CD4-positive, CD25-positive, alpha-beta regulatory T cell (primary cell): ENCODE measurements at regions not wholly inside any gene's neighbourhood (a gene's known extent, or its start where the extent isn't known, plus 50 kb on each side); places are given as distances from the start of the nearest gene placed in this dataset.
A peak's percentile ranks its signal among the peaks of the same experiment; 100 is the strongest.

ENCODE experiments used
- ATAC-seq, 2 donors: fragments of 150-1000 bp; cut with Tn5 transposase; one replicate each; pipeline ENCODE4 v1.10.0; 2021; ENCODE audit warnings: low read depth in 2 of 2, moderate number of reproducible peaks in 2 of 2, moderate library complexity in 1 of 2
- DNase-seq, 3 donors: peaks; one replicate each; pipeline versions ENCODE4 v3.0.0 to v3.0.0-alpha.2; 2012 to 2022; ENCODE audit warnings: mixed read lengths in 1 of 3
- H3K27ac ChIP-seq: one replicate; pipeline ENCODE4 v1.7.0; 2013; ENCODE audit warnings: mild to moderate bottlenecking, low read length; ENCODE audit not compliant: insufficient read depth, poor library complexity, severe bottlenecking
- H3K27me3 ChIP-seq: one replicate; pipeline ENCODE4 v1.7.0; 2013; ENCODE audit warnings: low read length; ENCODE audit not compliant: control insufficient read depth, insufficient read depth
- H3K36me3 ChIP-seq: one replicate; pipeline ENCODE4 v1.7.0; 2013; ENCODE audit warnings: mild to moderate bottlenecking, low read length, moderate library complexity; ENCODE audit not compliant: control insufficient read depth, insufficient read depth
- H3K4me1 ChIP-seq: 2 replicates; pipeline ENCODE4 v1.7.0; 2013; ENCODE audit warnings: mild to moderate bottlenecking, low read length; ENCODE audit not compliant: insufficient read depth, control insufficient read depth, poor library complexity, severe bottlenecking
- H3K4me3 ChIP-seq: one replicate; pipeline ENCODE4 v1.7.0; 2013; ENCODE audit warnings: low read depth, mild to moderate bottlenecking, low read length, moderate library complexity
- H3K9me3 ChIP-seq, 2 experiments: 1 replicate in 1 of 2; 2 replicates in 1 of 2; pipeline ENCODE4 v1.7.0; 2013; ENCODE audit warnings: low read length in 2 of 2, mild to moderate bottlenecking in 1 of 2, moderate library complexity in 1 of 2; ENCODE audit not compliant: control insufficient read depth in 2 of 2
- H3K27ac Mint-ChIP-seq, 3 donors: one replicate each; pipeline ENCODE4 v1.8.0; 2020 to 2022; ENCODE audit warnings: mild to moderate bottlenecking in 3 of 3, mixed read lengths in 3 of 3, moderate library complexity in 2 of 3
- H3K27me3 Mint-ChIP-seq: one replicate; pipeline ENCODE4 v1.8.0; 2022; ENCODE audit warnings: mild to moderate bottlenecking, mixed read lengths
- H3K36me3 Mint-ChIP-seq: one replicate; pipeline ENCODE4 v1.8.0; 2020; ENCODE audit warnings: mixed read lengths
- H3K4me1 Mint-ChIP-seq, 4 donors: one replicate each; pipeline ENCODE4 v1.8.0; 2020 to 2022; ENCODE audit warnings: mixed read lengths in 4 of 4, mild to moderate bottlenecking in 1 of 4
- H3K4me3 Mint-ChIP-seq, 4 donors: one replicate each; pipeline ENCODE4 v1.8.0; 2020 to 2022; ENCODE audit warnings: mild to moderate bottlenecking in 4 of 4, mixed read lengths in 4 of 4, moderate library complexity in 3 of 4
- H3K9me3 Mint-ChIP-seq, 7 donors: one replicate each; pipeline ENCODE4 v1.8.0; 2020 to 2022; ENCODE audit warnings: mixed read lengths in 7 of 7, mild to moderate bottlenecking in 3 of 7, moderate library complexity in 2 of 7

GRCh38 chr2:168300460-168300859 is 53.1 kb upstream of the STK39 start:
- no peak overlapping the region for H3K4me3 ChIP-seq
- Mint-ChIP-seq H3K4me3 (no peak overlapping the region), H3K27ac (no peak overlapping the region), H3K27me3 (peaks cover 34% of the 10 kb centered on the region), H3K9me3 (peaks cover 0 to 4% (median 1%) of the 10 kb centered on the region in 7 donors), H3K36me3 (no peaks in the 10 kb centered on the region), H3K4me1 (no peaks in the 10 kb centered on the region)
- peaks cover 4% of the 10 kb centered on the region for H3K27me3 ChIP-seq
- no peak for DNase-seq
- no peaks in the 10 kb centered on the region for H3K9me3 ChIP-seq
- no peak for ATAC-seq
- H3K27ac ChIP-seq, result no peak overlapping the region
- H3K4me1 ChIP-seq, result no peaks in the 10 kb centered on the region
- no peaks in the 10 kb centered on the region for H3K36me3 ChIP-seq

- DNase-seq (no peak), ATAC-seq (no peak)
- H3K4me3 ChIP-seq, result no peak overlapping the region
- peaks cover 41% of the 10 kb centered on the region for H3K27me3 Mint-ChIP-seq
- H3K9me3 ChIP-seq, result peaks cover 4 to 6% of the 10 kb centered on the region in 2 experiments
- H3K27ac ChIP-seq, result no peak overlapping the region
- H3K4me1 ChIP-seq, result no peaks in the 10 kb centered on the region
- no peak overlapping the region for H3K4me3 Mint-ChIP-seq
- no peaks in the 10 kb centered on the region for H3K36me3 ChIP-seq
- no peaks in the 10 kb centered on the region for H3K4me1 Mint-ChIP-seq
- H3K9me3 Mint-ChIP-seq, result peaks cover 2 to 28% (median 11%) of the 10 kb centered on the region in 7 donors
- no peak overlapping the region for H3K27ac Mint-ChIP-seq
- H3K27me3 ChIP-seq, result peaks cover 2% of the 10 kb centered on the region
- H3K36me3 Mint-ChIP-seq, result no peaks in the 10 kb centered on the region
Observed at GRCh38 chr2:168304024-168304681, 56.8 kb upstream of the STK39 start.

- H3K27me3 ChIP-seq, result no peaks in the 10 kb centered on the region
- H3K27me3 Mint-ChIP-seq, result peaks cover 34% of the 10 kb centered on the region
- ATAC-seq (no peak), DNase-seq (no peak)
- H3K4me3 Mint-ChIP-seq, result no peak overlapping the region
- H3K9me3 ChIP-seq, result peaks cover 4 to 6% of the 10 kb centered on the region in 2 experiments
- peaks cover 2 to 30% (median 13%) of the 10 kb centered on the region in 7 donors for H3K9me3 Mint-ChIP-seq
- H3K4me1 Mint-ChIP-seq, result no peaks in the 10 kb centered on the region
- no peaks in the 10 kb centered on the region for H3K36me3 ChIP-seq
- H3K4me1 ChIP-seq, result no peaks in the 10 kb centered on the region
- no peak overlapping the region for H3K4me3 ChIP-seq
- no peak overlapping the region for H3K27ac ChIP-seq
- H3K27ac Mint-ChIP-seq, result no peak overlapping the region
- no peaks in the 10 kb centered on the region for H3K36me3 Mint-ChIP-seq
Observed at GRCh38 chr2:168307379-168307778, 60.0 kb upstream of the STK39 start.

GRCh38 chr2:168310580-168310979 is 63.2 kb upstream of the STK39 start:
- no peaks in the 10 kb centered on the region for H3K36me3 ChIP-seq
- no peak overlapping the region for H3K27ac ChIP-seq
- Mint-ChIP-seq H3K27ac (no peak overlapping the region), H3K9me3 (peaks cover 2 to 28% (median 13%) of the 10 kb centered on the region in 7 donors), H3K27me3 (peaks cover 25% of the 10 kb centered on the region), H3K4me3 (no peak overlapping the region), H3K36me3 (no peaks in the 10 kb centered on the region), H3K4me1 (no peaks in the 10 kb centered on the region)
- H3K4me3 ChIP-seq, result no peak overlapping the region
- no peak for DNase-seq
- H3K27me3 ChIP-seq, result peaks cover 2% of the 10 kb centered on the region
- no peaks in the 10 kb centered on the region for H3K4me1 ChIP-seq
- no peak for ATAC-seq
- H3K9me3 ChIP-seq, result peaks cover 6 to 7% of the 10 kb centered on the region in 2 experiments

- Histone ChIP-seq H3K27ac (no peak overlapping the region), H3K27me3 (peaks cover 2% of the 10 kb centered on the region), H3K4me3 (no peak overlapping the region), H3K4me1 (no peaks in the 10 kb centered on the region), H3K9me3 (peaks cover 6 to 7% of the 10 kb centered on the region in 2 experiments), H3K36me3 (no peaks in the 10 kb centered on the region)
- no peak for ATAC-seq
- Mint-ChIP-seq H3K9me3 (peaks cover 0 to 20% (median 13%) of the 10 kb centered on the region in 7 donors), H3K27ac (no peak overlapping the region), H3K4me1 (no peaks in the 10 kb centered on the region), H3K36me3 (no peaks in the 10 kb centered on the region), H3K27me3 (peaks cover 17% of the 10 kb centered on the region), H3K4me3 (no peak overlapping the region)
- no peak for DNase-seq
Observed at GRCh38 chr2:168311261-168311910, 64.0 kb upstream of the STK39 start.

GRCh38 chr2:168312036-168312822 is 64.8 kb upstream of the STK39 start:
- H3K4me3 Mint-ChIP-seq, result no peak overlapping the region
- Histone ChIP-seq H3K4me1 (no peaks in the 10 kb centered on the region), H3K9me3 (peaks cover 4 to 7% of the 10 kb centered on the region in 2 experiments), H3K4me3 (no peak overlapping the region), H3K27ac (no peak overlapping the region), H3K36me3 (no peaks in the 10 kb centered on the region), H3K27me3 (peaks cover 2% of the 10 kb centered on the region)
- H3K4me1 Mint-ChIP-seq, result no peaks in the 10 kb centered on the region
- H3K36me3 Mint-ChIP-seq, result no peaks in the 10 kb centered on the region
- ATAC-seq, result no peak
- H3K27ac Mint-ChIP-seq, result no peak overlapping the region
- peaks cover 0 to 14% (median 9%) of the 10 kb centered on the region in 7 donors for H3K9me3 Mint-ChIP-seq
- peaks cover 15% of the 10 kb centered on the region for H3K27me3 Mint-ChIP-seq
- DNase-seq, result no peak

GRCh38 chr2:168314236-168314635 is 66.8 kb upstream of the STK39 start:
- Histone ChIP-seq H3K27me3 (peaks cover 2% of the 10 kb centered on the region), H3K4me3 (no peak overlapping the region), H3K4me1 (no peaks in the 10 kb centered on the region), H3K9me3 (peaks cover 0 to 2% of the 10 kb centered on the region in 2 experiments), H3K36me3 (no peaks in the 10 kb centered on the region), H3K27ac (no peak overlapping the region)
- Mint-ChIP-seq H3K27ac (no peak overlapping the region), H3K36me3 (no peaks in the 10 kb centered on the region), H3K9me3 (peaks cover 0 to 4% (median 1%) of the 10 kb centered on the region in 7 donors), H3K27me3 (peaks cover 2% of the 10 kb centered on the region), H3K4me3 (no peak overlapping the region), H3K4me1 (no peaks in the 10 kb centered on the region)
- DNase-seq, result peak in 1 of 3 donors; percentile 5
- ATAC-seq, result no peak
